ENCODE measurements at regions not wholly inside any gene's neighbourhood (a gene's known extent, or its start where the extent isn't known, plus 50 kb on each side); places are given as distances from the start of the nearest gene placed in this dataset.

DNA sequence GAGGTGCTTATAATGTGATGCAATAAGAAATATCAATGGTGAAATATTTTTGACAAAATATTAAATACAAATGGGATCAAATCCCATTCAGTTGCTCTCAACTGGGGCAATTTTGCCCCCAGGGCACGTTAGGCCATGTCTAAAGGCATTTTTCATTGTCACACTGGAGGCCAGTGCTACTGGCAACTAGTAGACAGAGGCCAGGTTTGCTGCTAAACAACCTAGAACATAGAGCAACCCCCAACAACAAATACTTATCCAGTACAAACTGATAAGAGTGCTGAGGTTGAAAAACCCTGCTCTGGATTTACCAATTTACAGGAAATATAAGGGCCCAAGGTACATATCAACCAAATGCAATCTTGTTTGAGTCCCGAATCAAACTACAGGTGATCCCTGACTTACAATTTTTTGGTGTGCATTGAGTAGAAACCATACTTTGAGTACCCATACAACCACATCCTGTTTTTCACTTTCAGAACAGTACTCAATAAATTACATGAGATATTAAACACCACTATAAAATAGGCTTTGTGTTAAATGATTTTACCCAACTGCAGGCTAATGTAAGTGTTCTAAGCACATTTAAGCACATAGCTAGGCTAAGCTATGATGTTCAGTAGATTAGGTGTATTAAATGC is 237.5 kb downstream of the HNRNPD start:
- no peak for TF ChIP-seq POLR2A (IDR thresholded peaks at IDR 0.05)
- TF ChIP-seq, protein P1, sequence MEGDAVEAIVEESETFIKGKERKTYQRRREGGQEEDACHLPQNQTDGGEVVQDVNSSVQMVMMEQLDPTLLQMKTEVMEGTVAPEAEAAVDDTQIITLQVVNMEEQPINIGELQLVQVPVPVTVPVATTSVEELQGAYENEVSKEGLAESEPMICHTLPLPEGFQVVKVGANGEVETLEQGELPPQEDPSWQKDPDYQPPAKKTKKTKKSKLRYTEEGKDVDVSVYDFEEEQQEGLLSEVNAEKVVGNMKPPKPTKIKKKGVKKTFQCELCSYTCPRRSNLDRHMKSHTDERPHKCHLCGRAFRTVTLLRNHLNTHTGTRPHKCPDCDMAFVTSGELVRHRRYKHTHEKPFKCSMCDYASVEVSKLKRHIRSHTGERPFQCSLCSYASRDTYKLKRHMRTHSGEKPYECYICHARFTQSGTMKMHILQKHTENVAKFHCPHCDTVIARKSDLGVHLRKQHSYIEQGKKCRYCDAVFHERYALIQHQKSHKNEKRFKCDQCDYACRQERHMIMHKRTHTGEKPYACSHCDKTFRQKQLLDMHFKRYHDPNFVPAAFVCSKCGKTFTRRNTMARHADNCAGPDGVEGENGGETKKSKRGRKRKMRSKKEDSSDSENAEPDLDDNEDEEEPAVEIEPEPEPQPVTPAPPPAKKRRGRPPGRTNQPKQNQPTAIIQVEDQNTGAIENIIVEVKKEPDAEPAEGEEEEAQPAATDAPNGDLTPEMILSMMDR (IDR thresholded peaks at IDR 0.05): no peak
- no peak for DNase-seq
- H3K36me3 ChIP-seq (replicated peaks in 1 of 2): no peaks in the 10 kb centered on the region
- no peaks in the 10 kb centered on the region for H3K9me3 ChIP-seq (replicated peaks in 1 of 3)
- H3K27me3 ChIP-seq: no peaks in the 10 kb centered on the region
- no peaks in the 10 kb centered on the region for H3K4me1 ChIP-seq (replicated peaks in 1 of 2)
- no peak overlapping the region for H3K4me3 ChIP-seq
- intact Hi-C loops (cut with DNase I): no loop called here
- no peak overlapping the region for H3K27ac ChIP-seq
- WGBS, 4 donors: 40 to 68% (median 51%) methylated on average over 2 of the region's 2 CpGs

DNA sequence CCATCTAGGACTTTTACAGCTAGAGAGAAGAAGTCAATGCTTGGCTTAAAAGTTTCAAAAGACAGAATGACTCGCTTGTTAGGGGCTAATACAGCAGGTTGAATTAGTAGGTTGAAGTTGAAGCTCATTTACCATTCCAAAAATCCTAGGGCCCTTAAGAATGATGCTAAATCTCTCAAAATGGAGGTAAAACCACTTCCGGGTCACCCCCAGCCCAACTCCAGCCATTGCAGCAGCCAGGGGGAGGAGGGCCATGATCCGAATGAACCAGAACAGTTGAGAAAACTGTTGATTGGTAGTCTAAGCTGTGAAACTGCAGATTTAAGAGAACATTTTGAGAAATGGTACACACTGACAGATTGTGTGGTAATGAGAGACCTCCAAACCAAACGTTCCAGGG is 245.4 kb downstream of the HNRNPD start:
- Histone ChIP-seq H3K27me3 (no peaks in the 10 kb centered on the region), H3K27ac (no peak overlapping the region), H3K4me1 (replicated peaks in 1 of 2) (no peaks in the 10 kb centered on the region), H3K9me3 (replicated peaks in 1 of 3) (no peaks in the 10 kb centered on the region), H3K4me3 (no peak overlapping the region), H3K36me3 (replicated peaks in 1 of 2) (no peaks in the 10 kb centered on the region)
- no peak for DNase-seq
- intact Hi-C loops (cut with DNase I): no loop called here
- 71 to 77% (median 76%) methylated on average over 4 of the region's 4 CpGs for WGBS, 4 donors
- TF ChIP-seq POLR2A (IDR thresholded peaks at IDR 0.05): no peak

DNA sequence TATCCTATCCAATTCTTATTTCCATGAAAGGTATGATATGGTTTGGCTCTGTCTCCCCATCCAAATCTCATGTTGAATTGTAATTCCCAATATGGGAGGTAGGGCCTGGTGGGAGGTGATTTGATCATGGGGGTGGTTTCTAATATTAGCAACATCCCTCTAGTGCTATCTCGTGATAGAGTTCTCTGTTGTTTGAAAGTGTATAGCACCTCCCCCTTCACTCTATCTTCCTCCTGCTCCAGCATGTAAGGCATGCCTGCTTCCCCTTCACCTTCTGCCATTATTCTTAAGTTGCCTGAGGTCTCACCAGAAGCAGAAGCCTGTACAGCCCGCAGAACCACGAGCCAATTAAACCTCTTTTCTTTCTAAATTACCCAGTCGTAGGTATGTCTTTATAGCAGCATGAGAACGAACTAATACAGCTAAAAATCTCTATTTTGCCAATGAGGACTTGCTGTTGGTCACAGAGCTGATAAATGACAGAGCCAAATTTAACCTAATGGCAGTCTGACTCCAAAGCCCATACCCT is 247.2 kb downstream of the HNRNPD start:
- intact Hi-C loops (cut with DNase I): no loop called here
- Histone ChIP-seq H3K27me3 (no peaks in the 10 kb centered on the region), H3K36me3 (replicated peaks in 1 of 2) (no peaks in the 10 kb centered on the region), H3K9me3 (replicated peaks in 1 of 3) (no peaks in the 10 kb centered on the region), H3K4me3 (no peak overlapping the region), H3K4me1 (replicated peaks in 1 of 2) (no peaks in the 10 kb centered on the region), H3K27ac (no peak overlapping the region)
- DNase-seq: no peak
- TF ChIP-seq, protein P1 (IDR thresholded peaks at IDR 0.05): no peak
- no peak for TF ChIP-seq POLR2A (IDR thresholded peaks at IDR 0.05)
- 56 to 72% (median 59%) methylated on average over 5 of the region's 5 CpGs for WGBS, 4 donors

DNA sequence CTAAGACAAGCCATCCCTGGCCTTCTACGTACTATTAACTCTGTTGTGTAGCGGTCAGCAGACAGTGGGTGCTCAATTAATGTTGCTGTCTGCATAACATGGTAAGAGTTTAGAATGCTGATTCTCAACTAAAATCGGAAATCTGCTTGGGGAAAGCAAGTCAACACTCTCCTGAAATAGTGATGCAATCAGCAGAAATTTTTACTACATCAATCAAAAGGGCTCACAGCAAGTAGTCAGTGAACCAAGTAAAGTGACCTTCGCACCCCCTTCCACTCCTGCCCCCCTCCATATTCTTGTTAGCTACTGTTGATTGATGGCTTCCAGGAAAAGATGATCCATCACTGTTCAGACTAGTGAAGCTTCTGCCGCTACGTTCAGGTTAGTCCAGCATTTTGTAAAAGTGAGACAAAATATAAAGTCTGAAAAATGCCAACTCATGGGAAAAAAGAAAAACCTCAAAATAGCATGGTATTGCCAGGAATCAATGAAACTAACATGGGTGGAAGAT is 247.9 kb downstream of the HNRNPD start:
- no peak for TF ChIP-seq POLR2A (IDR thresholded peaks at IDR 0.05)
- TF ChIP-seq, protein P1 (IDR thresholded peaks at IDR 0.05): no peak
- 59 to 77% (median 74%) methylated on average over 6 of the region's 6 CpGs for WGBS, 4 donors
- no peaks in the 10 kb centered on the region for H3K9me3 ChIP-seq (replicated peaks in 1 of 3)
- intact Hi-C loops (cut with DNase I): no loop called here
- H3K4me1 ChIP-seq (replicated peaks in 1 of 2): no peaks in the 10 kb centered on the region
- H3K36me3 ChIP-seq (replicated peaks in 1 of 2): no peaks in the 10 kb centered on the region
- H3K27me3 ChIP-seq: no peaks in the 10 kb centered on the region
- no peak overlapping the region for H3K4me3 ChIP-seq
- no peak for DNase-seq
- H3K27ac ChIP-seq: no peak overlapping the region
